C4-2B (cell line): ENCODE measurements at regions not wholly inside any gene's neighbourhood (a gene's known extent, or its start where the extent isn't known, plus 50 kb on each side); places are given as distances from the start of the nearest gene placed in this dataset.

Source experiments
- CTCF ChIP-seq: fragments of 450-650 bp; conservative IDR thresholded peaks from 2 replicates; pipeline ENCODE4 v1.5.1; 2017; ENCODE audit warnings: mild to moderate bottlenecking
- ZFX ChIP-seq: fragments of 450-650 bp; IDR thresholded peaks from 2 replicates; pipeline ENCODE4 v1.6.1; 2017

DNA sequence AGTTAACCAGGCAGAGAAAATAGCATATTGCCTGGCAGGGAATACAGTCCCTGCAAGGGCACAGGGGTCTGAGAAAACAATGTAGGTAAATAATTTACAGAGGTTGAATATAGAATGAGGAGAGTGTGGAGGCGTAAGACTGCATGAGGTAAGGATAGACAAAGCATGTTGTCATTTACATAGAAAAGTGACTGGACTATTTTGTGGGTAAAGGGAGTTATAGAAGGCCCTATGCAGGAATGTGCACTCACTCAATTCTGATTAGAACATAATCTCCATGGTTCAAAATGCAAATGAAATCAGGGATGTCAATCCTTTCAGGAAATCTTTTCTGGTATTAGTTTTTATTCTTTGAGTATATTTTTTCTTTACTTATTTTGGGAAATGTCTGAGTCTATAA is 285.7 kb upstream of the SALL1 start:
- no peak for TF ChIP-seq CTCF
- TF ChIP-seq ZFX, result no peak
